IMR-90 (cell line): ENCODE measurements at regions not wholly inside any gene's neighbourhood (a gene's known extent, or its start where the extent isn't known, plus 50 kb on each side); places are given as distances from the start of the nearest gene placed in this dataset.

Experiments
- ATAC-seq: fragments of 200-7000 bp; cut with Tn5 transposase; 2 replicates; pipeline ENCODE4 v1.9.1; 2020; ENCODE audit warnings: low read depth, mild to moderate bottlenecking, moderate library complexity
- BruUV-seq: library from RNA; stranded (reverse); fragments of 400-500 nt; replicated peaks from 2 replicates; lab custom pipeline; 2021; lab: Mats Ljungman, UMichigan
- CTCF ChIA-PET: fragments of 300-600 bp; formaldehyde crosslinking; extraction: SDS; loops from one replicate; lab custom pipeline; 2021; ENCODE audit warnings: antibody characterized with exemption; lab: Yijun Ruan, JAX
- POLR2A ChIA-PET: fragments of 300-600 bp; sonication (Branson Sonifier 250); formaldehyde crosslinking; loops from one replicate; lab custom pipeline; 2022; ENCODE audit warnings: antibody characterized with exemption; ENCODE audit not compliant: unreplicated experiment; lab: Charles Lee
- DNase-seq: peaks from one replicate; pipeline ENCODE4 v3.0.0; 2013
- H2AFZ ChIP-seq: replicated peaks from 2 replicates; pipeline ENCODE3; 2013; ENCODE audit warnings: low read length, mild to moderate bottlenecking; ENCODE audit not compliant: poor library complexity
- H2AK5ac ChIP-seq: 2 replicates; pipeline ENCODE4 v1.6.1; 2013; ENCODE audit warnings: low read depth, low read length, inconsistent platforms
- H2AK9ac ChIP-seq: replicated peaks from 2 replicates; pipeline ENCODE3; 2013; ENCODE audit warnings: mild to moderate bottlenecking, low read depth, low read length, moderate library complexity; ENCODE audit not compliant: poor library complexity
- H2BK120ac ChIP-seq: 2 replicates; pipeline ENCODE4 v1.6.1; 2013; ENCODE audit warnings: low read depth, low read length, inconsistent platforms
- H2BK15ac ChIP-seq: 3 replicates; pipeline ENCODE4 v1.6.1; 2013; ENCODE audit warnings: low read depth, low read length, inconsistent platforms
- H2BK20ac ChIP-seq: 2 replicates; pipeline ENCODE4 v1.6.1; 2013; ENCODE audit warnings: low read depth, mild to moderate bottlenecking, inconsistent platforms, low read length, moderate library complexity
- H2BK5ac ChIP-seq: 2 replicates; pipeline ENCODE4 v1.6.1; 2013; ENCODE audit warnings: mild to moderate bottlenecking, low read depth, low read length, inconsistent platforms; ENCODE audit not compliant: poor library complexity, severe bottlenecking
- H3K14ac ChIP-seq: replicated peaks from 2 replicates; pipeline ENCODE4 v1.6.1; 2013; ENCODE audit warnings: low read depth, low read length, inconsistent platforms
- H3K18ac ChIP-seq: 2 replicates; pipeline ENCODE4 v1.6.1; 2013; ENCODE audit warnings: low read depth, low read length, control low read depth
- H3K23ac ChIP-seq: 2 replicates; pipeline ENCODE4 v1.6.1; 2013; ENCODE audit warnings: low read depth, low read length, inconsistent platforms
- H3K27ac ChIP-seq: 2 replicates; pipeline ENCODE4 v1.5.1; 2013; ENCODE audit warnings: mild to moderate bottlenecking, control low read depth, low read length; ENCODE audit not compliant: insufficient read depth
- H3K27me3 ChIP-seq: 2 replicates; pipeline ENCODE4 v1.6.1; 2013; ENCODE audit warnings: low read length; ENCODE audit not compliant: control insufficient read depth, insufficient read depth
- H3K36me3 ChIP-seq: 2 replicates; pipeline ENCODE4 v1.6.1; 2013; ENCODE audit warnings: low read length, mixed read lengths; ENCODE audit not compliant: control insufficient read depth, insufficient read depth
- H3K4ac ChIP-seq: 2 replicates; pipeline ENCODE4 v1.6.1; 2013; ENCODE audit warnings: low read depth, low read length, inconsistent platforms
- H3K4me1 ChIP-seq: 2 replicates; pipeline ENCODE4 v1.6.1; 2013; ENCODE audit warnings: low read length, mixed read lengths; ENCODE audit not compliant: control insufficient read depth, insufficient read depth
- H3K4me2 ChIP-seq: 2 replicates; pipeline ENCODE4 v1.6.1; 2013; ENCODE audit warnings: low read depth, mild to moderate bottlenecking, control low read depth, low read length, moderate library complexity
- H3K4me3 ChIP-seq: 2 replicates; pipeline ENCODE4 v1.5.1; 2013; ENCODE audit warnings: low read depth, mild to moderate bottlenecking, control low read depth, low read length, moderate library complexity; ENCODE audit not compliant: insufficient read depth
- H3K56ac ChIP-seq: 2 replicates; pipeline ENCODE4 v1.6.1; 2013; ENCODE audit warnings: low read length, inconsistent platforms; ENCODE audit not compliant: insufficient read depth; ENCODE audit errors: extremely low read depth
- H3K79me1 ChIP-seq, 2 experiments: 2 replicates each; pipeline ENCODE4 v1.6.1; 2013; ENCODE audit warnings: low read length in 2 of 2, inconsistent platforms in 1 of 2, low read depth in 1 of 2
- H3K9ac ChIP-seq: 2 replicates; pipeline ENCODE4 v1.6.1; 2013; ENCODE audit warnings: low read depth, low read length, control low read depth
- H3K9me1 ChIP-seq: 2 replicates; pipeline ENCODE4 v1.6.1; 2013; ENCODE audit warnings: low read length, inconsistent platforms; ENCODE audit not compliant: insufficient read depth
- H3K9me3 ChIP-seq: 2 replicates; pipeline ENCODE4 v1.6.1; 2013; ENCODE audit warnings: low read length; ENCODE audit not compliant: control insufficient read depth, insufficient read depth
- H4K20me1 ChIP-seq: 2 replicates; pipeline ENCODE4 v1.6.1; 2013; ENCODE audit warnings: low read length, inconsistent platforms; ENCODE audit not compliant: insufficient read depth
- H4K5ac ChIP-seq: 2 replicates; pipeline ENCODE4 v1.6.1; 2013; ENCODE audit warnings: mild to moderate bottlenecking, low read depth, low read length, control low read depth
- H4K8ac ChIP-seq, 2 experiments: 2 replicates each; pipeline ENCODE4 v1.6.1; 2013; ENCODE audit warnings: low read depth in 2 of 2, low read length in 2 of 2, control low read depth in 1 of 2, inconsistent platforms in 1 of 2
- H4K91ac ChIP-seq: 2 replicates; pipeline ENCODE4 v1.6.1; 2013; ENCODE audit warnings: low read depth, low read length, inconsistent platforms; ENCODE audit not compliant: insufficient read depth
- BHLHE40 ChIP-seq: fragments of 150-350 bp; IDR thresholded peaks from 2 replicates; pipeline ENCODE4 v1.6.1; 2016; ENCODE audit warnings: mild to moderate bottlenecking, low read depth, low read length
- MAFK ChIP-seq: IDR thresholded peaks from 2 replicates; pipeline ENCODE4 v1.6.1; 2012; ENCODE audit warnings: low read depth, low read length, improper control_type of control experiment
- RAD21 ChIP-seq: IDR thresholded peaks from 2 replicates; pipeline ENCODE4 v1.6.1; 2012; ENCODE audit warnings: low read length, improper control_type of control experiment
- SMC3 ChIP-seq: fragments of 150-350 bp; IDR thresholded peaks from 2 replicates; pipeline ENCODE4 v1.6.1; 2016; ENCODE audit warnings: low read depth, mild to moderate bottlenecking, antibody characterized with exemption, low read length, moderate library complexity
- USF2 ChIP-seq: fragments of 150-350 bp; IDR thresholded peaks from 2 replicates; pipeline ENCODE4 v1.6.1; 2017; ENCODE audit warnings: mild to moderate bottlenecking, antibody characterized with exemption, low read length, low read depth
- WGBS, 2 experiments: methylation state at CpG; one replicate each; pipeline versions ENCODE4 v1.1.5 to v1.1.7; 2013; ENCODE audit warnings: missing lambda C conversion rate in 2 of 2; ENCODE audit not compliant: insufficient read length in 1 of 2; ENCODE audit errors: extremely low coverage in 2 of 2; 5-methylcytosine and 5-hydroxymethylcytosine counted together
- dilution Hi-C: fragments of 300-500 bp; cut with HindIII; formaldehyde crosslinking; loops from one replicate; pipeline ENCODE4 v1.14.3; 2018; ENCODE audit warnings: low sequenced_read_pairs; ENCODE audit not compliant: unreplicated experiment
- in situ Hi-C: fragments of 300-500 bp; cut with MboI; formaldehyde crosslinking; loops from 3 replicates; pipeline ENCODE4 v1.14.3; 2019; ENCODE audit warnings: low sequenced_read_pairs, inconsistent platforms, mixed read lengths
- intact Hi-C: fragments of 100-400 bp; cut with micrococcal nuclease; formaldehyde crosslinking; loops from 2 replicates; pipeline ENCODE4 v1.10.0; 2022
- TF ChIP-seq, protein P1 (sequence below): conservative IDR thresholded peaks from 2 replicates; pipeline ENCODE4 v1.5.1; 2012; ENCODE audit warnings: mild to moderate bottlenecking, low read depth, low read length, improper control_type of control experiment

DNA sequence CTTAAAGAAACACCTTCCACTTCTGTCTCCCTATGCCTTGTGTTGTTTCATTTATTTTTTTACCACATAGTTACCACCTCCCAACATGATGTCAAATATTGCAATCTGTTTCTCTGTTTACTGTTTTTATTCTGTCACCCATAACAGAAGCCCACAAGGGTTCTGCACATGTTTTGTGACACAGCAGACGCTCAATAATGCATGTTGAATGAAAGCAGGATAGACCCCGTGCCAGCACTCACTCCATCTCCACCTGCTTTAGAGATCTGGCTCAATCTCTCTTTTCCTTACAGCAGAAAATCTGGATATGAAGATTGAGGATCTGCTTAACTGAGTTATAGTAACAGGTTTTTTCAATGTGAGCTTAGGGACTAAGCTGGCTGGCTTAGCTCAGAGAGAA, 116.8 kb upstream of the NUDT10 start:
- Histone ChIP-seq H3K56ac (no peak overlapping the region), H2AFZ (no peak overlapping the region), H2BK120ac (no peak overlapping the region), H4K5ac (no peak overlapping the region), H3K27ac (no peak overlapping the region), H3K27me3 (no peaks in the 10 kb centered on the region), H3K79me1 (no peaks in the 10 kb centered on the region), H3K4me2 (no peak overlapping the region), H4K20me1 (no peaks in the 10 kb centered on the region), H2BK20ac (no peak overlapping the region), H2AK9ac (no peak overlapping the region), H2BK5ac (no peak overlapping the region), H2BK15ac (no peak overlapping the region), H3K18ac (no peak overlapping the region), H4K91ac (no peak overlapping the region), H3K36me3 (no peaks in the 10 kb centered on the region), H3K9me1 (no peaks in the 10 kb centered on the region), H4K8ac (no peak overlapping the region), H3K23ac (no peak overlapping the region), H3K4me1 (no peaks in the 10 kb centered on the region), H3K9ac (no peak overlapping the region), H3K9me3 (no peaks in the 10 kb centered on the region), H3K4me3 (no peak overlapping the region), H3K14ac (no peak overlapping the region), H2AK5ac (no peak overlapping the region), H3K4ac (no peak overlapping the region)
- dilution Hi-C loops = no loop called here
- ChIA-PET POLR2A (no interaction called here), CTCF (no interaction called here)
- TF ChIP-seq MAFK = no peak
- TF ChIP-seq RAD21 = no peak
- TF ChIP-seq, protein P1, sequence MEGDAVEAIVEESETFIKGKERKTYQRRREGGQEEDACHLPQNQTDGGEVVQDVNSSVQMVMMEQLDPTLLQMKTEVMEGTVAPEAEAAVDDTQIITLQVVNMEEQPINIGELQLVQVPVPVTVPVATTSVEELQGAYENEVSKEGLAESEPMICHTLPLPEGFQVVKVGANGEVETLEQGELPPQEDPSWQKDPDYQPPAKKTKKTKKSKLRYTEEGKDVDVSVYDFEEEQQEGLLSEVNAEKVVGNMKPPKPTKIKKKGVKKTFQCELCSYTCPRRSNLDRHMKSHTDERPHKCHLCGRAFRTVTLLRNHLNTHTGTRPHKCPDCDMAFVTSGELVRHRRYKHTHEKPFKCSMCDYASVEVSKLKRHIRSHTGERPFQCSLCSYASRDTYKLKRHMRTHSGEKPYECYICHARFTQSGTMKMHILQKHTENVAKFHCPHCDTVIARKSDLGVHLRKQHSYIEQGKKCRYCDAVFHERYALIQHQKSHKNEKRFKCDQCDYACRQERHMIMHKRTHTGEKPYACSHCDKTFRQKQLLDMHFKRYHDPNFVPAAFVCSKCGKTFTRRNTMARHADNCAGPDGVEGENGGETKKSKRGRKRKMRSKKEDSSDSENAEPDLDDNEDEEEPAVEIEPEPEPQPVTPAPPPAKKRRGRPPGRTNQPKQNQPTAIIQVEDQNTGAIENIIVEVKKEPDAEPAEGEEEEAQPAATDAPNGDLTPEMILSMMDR = no peak
- no peak for TF ChIP-seq BHLHE40
- TF ChIP-seq USF2 = no peak
- TF ChIP-seq SMC3 = no peak
- no peak for ATAC-seq
- intact Hi-C loops = no loop called here
- WGBS, 2 experiments = no CpG with 5 or more reads among the region's 2 CpGs
- no peak for DNase-seq
- BruUV-seq = no TSS peak
- in situ Hi-C loops = no loop called here
